Neural progenitor cell (in vitro differentiated cells): ENCODE measurements at regions not wholly inside any gene's neighbourhood (a gene's known extent, or its start where the extent isn't known, plus 50 kb on each side); places are given as distances from the start of the nearest gene placed in this dataset.

ENCODE experiments used
- DNase-seq: peaks from one replicate; pipeline ENCODE4 v3.0.0-alpha.2; 2016; ENCODE audit warnings: low spot score
- H2AFZ ChIP-seq: fragments of 200-600 bp; sonication (generic); replicated peaks from 2 replicates; pipeline ENCODE4 v1.6.1; 2016; ENCODE audit warnings: antibody characterized with exemption
- H3F3A ChIP-seq: fragments of 200-600 bp; sonication (generic); 2 replicates; pipeline ENCODE4 v1.6.1; 2016; ENCODE audit warnings: antibody characterized with exemption, low read depth
- H3K27ac ChIP-seq: fragments of 200-600 bp; sonication (generic); 2 replicates; pipeline ENCODE4 v1.5.1; 2016; ENCODE audit warnings: mild to moderate bottlenecking
- H3K27me3 ChIP-seq: fragments of 200-600 bp; sonication (generic); 2 replicates; pipeline ENCODE4 v1.6.1; 2016; ENCODE audit warnings: mild to moderate bottlenecking, moderate library complexity
- H3K36me3 ChIP-seq: fragments of 200-600 bp; sonication (generic); 2 replicates; pipeline ENCODE4 v1.5.1; 2016
- H3K4me1 ChIP-seq: fragments of 200-600 bp; sonication (generic); 2 replicates; pipeline ENCODE4 v1.6.1; 2016; ENCODE audit warnings: mixed run types
- H3K4me2 ChIP-seq: fragments of 200-600 bp; sonication (generic); 2 replicates; pipeline ENCODE4 v1.6.1; 2016
- H3K4me3 ChIP-seq: fragments of 200-600 bp; sonication (generic); 2 replicates; pipeline ENCODE4 v1.5.1; 2016
- H3K79me2 ChIP-seq: fragments of 200-600 bp; sonication (generic); 2 replicates; pipeline ENCODE4 v1.6.1; 2016; ENCODE audit warnings: low read depth
- H3K9ac ChIP-seq: fragments of 200-600 bp; sonication (generic); 2 replicates; pipeline ENCODE4 v1.6.1; 2016
- H3K9me3 ChIP-seq: fragments of 200-600 bp; sonication (generic); 2 replicates; pipeline ENCODE4 v1.5.1; 2016; ENCODE audit warnings: low read depth
- H4K20me1 ChIP-seq: fragments of 200-600 bp; sonication (generic); 2 replicates; pipeline ENCODE4 v1.6.1; 2016; ENCODE audit warnings: low read depth
- H3K27ac Mint-ChIP-seq: 3 replicates; pipeline ENCODE4 v1.8.0; 2021; ENCODE audit warnings: mixed read lengths
- H3K27me3 Mint-ChIP-seq: 2 replicates; pipeline ENCODE4 v1.8.0; 2022; ENCODE audit warnings: low read depth, mild to moderate bottlenecking, inconsistent platforms, moderate library complexity, mixed read lengths; ENCODE audit not compliant: insufficient read depth
- H3K36me3 Mint-ChIP-seq: 3 replicates; pipeline ENCODE4 v1.8.0; 2021; ENCODE audit warnings: mixed read lengths
- H3K4me1 Mint-ChIP-seq: 3 replicates; pipeline ENCODE4 v1.8.0; 2021; ENCODE audit warnings: mixed read lengths
- H3K4me3 Mint-ChIP-seq: 3 replicates; pipeline ENCODE4 v1.8.0; 2021; ENCODE audit warnings: mild to moderate bottlenecking, moderate library complexity, mixed read lengths
- H3K9me3 Mint-ChIP-seq: 3 replicates; pipeline ENCODE4 v1.8.0; 2020; ENCODE audit warnings: mixed read lengths
- EZH2 ChIP-seq: fragments of 200-600 bp; sonication (generic); IDR thresholded peaks from 2 replicates; pipeline ENCODE4 v1.6.1; 2017; ENCODE audit warnings: antibody characterized with exemption, mild to moderate bottlenecking, moderate library complexity
- EZH2phosphoT487 ChIP-seq: fragments of 200-600 bp; sonication (generic); IDR thresholded peaks from 2 replicates; pipeline ENCODE4 v1.6.1; 2017; ENCODE audit warnings: antibody characterized with exemption
- TF ChIP-seq, protein P1 (sequence below): fragments of 200-600 bp; sonication (generic); IDR thresholded peaks from 2 replicates; pipeline ENCODE4 v1.5.1; 2017; ENCODE audit warnings: antibody characterized with exemption, mild to moderate bottlenecking

GRCh38 chr16:6345090-6345489, 987.6 kb upstream of the RBFOX1 start:
- H3K4me3 Mint-ChIP-seq: no peak overlapping the region
- TF ChIP-seq, protein P1, sequence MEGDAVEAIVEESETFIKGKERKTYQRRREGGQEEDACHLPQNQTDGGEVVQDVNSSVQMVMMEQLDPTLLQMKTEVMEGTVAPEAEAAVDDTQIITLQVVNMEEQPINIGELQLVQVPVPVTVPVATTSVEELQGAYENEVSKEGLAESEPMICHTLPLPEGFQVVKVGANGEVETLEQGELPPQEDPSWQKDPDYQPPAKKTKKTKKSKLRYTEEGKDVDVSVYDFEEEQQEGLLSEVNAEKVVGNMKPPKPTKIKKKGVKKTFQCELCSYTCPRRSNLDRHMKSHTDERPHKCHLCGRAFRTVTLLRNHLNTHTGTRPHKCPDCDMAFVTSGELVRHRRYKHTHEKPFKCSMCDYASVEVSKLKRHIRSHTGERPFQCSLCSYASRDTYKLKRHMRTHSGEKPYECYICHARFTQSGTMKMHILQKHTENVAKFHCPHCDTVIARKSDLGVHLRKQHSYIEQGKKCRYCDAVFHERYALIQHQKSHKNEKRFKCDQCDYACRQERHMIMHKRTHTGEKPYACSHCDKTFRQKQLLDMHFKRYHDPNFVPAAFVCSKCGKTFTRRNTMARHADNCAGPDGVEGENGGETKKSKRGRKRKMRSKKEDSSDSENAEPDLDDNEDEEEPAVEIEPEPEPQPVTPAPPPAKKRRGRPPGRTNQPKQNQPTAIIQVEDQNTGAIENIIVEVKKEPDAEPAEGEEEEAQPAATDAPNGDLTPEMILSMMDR: peak; percentile 29
- TF ChIP-seq EZH2: no peak
- no peak for TF ChIP-seq EZH2phosphoT487
- no peaks in the 10 kb centered on the region for H3K27me3 ChIP-seq
- H2AFZ ChIP-seq: no peak overlapping the region
- H3K9me3 Mint-ChIP-seq: peaks cover 29% of the 10 kb centered on the region
- H3K4me1 ChIP-seq: peaks cover 41% of the 10 kb centered on the region
- no peaks in the 10 kb centered on the region for H4K20me1 ChIP-seq
- no peaks in the 10 kb centered on the region for H3K79me2 ChIP-seq
- H3K9ac ChIP-seq: no peak overlapping the region
- peaks cover 44% of the 10 kb centered on the region for H3F3A ChIP-seq
- no peak for DNase-seq
- H3K27ac ChIP-seq: no peak overlapping the region
- peaks cover 11% of the 10 kb centered on the region for H3K36me3 Mint-ChIP-seq
- H3K9me3 ChIP-seq: no peaks in the 10 kb centered on the region
- H3K27ac Mint-ChIP-seq: no peak overlapping the region
- peaks cover 4% of the 10 kb centered on the region for H3K27me3 Mint-ChIP-seq
- no peaks in the 10 kb centered on the region for H3K36me3 ChIP-seq
- no peak overlapping the region for H3K4me3 ChIP-seq
- no peak overlapping the region for H3K4me2 ChIP-seq
- H3K4me1 Mint-ChIP-seq: peaks cover 25% of the 10 kb centered on the region

DNA sequence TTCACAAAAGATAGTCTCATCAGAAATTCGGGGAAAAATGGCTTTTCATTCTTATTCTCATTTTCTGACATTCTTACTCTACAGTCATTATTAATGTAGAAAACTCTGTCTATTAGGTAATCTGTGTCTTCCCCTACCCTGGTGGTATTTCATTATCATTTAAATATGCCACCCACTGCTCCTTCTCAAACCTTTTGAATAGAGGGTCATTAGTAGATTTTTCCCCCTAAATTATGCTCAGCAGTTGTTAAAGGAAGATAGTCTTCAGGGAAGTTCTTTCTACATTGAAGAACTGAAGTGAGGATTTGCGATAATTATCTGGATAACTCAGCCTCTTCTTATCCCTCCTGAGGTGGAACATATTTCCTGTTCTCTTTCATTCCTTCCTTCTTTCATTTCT, 989.5 kb upstream of the RBFOX1 start:
- H3K4me3 Mint-ChIP-seq: no peak overlapping the region
- no peak for TF ChIP-seq EZH2phosphoT487
- TF ChIP-seq, protein P1: no peak
- TF ChIP-seq EZH2: no peak
- no peaks in the 10 kb centered on the region for H3K36me3 ChIP-seq
- no peak overlapping the region for H3K27ac Mint-ChIP-seq
- H3K4me1 Mint-ChIP-seq: peaks cover 25% of the 10 kb centered on the region
- no peaks in the 10 kb centered on the region for H3K79me2 ChIP-seq
- no peaks in the 10 kb centered on the region for H4K20me1 ChIP-seq
- no peaks in the 10 kb centered on the region for H3K27me3 ChIP-seq
- H2AFZ ChIP-seq: no peak overlapping the region
- peaks cover 41% of the 10 kb centered on the region for H3K9me3 Mint-ChIP-seq
- peak overlapping the region; percentile 65 for H3K4me2 ChIP-seq
- H3K36me3 Mint-ChIP-seq: peaks cover 20% of the 10 kb centered on the region
- DNase-seq: peak; percentile 8
- H3K27ac ChIP-seq: peak overlapping the region; percentile 61
- peaks cover 7% of the 10 kb centered on the region for H3K27me3 Mint-ChIP-seq
- H3K9me3 ChIP-seq: no peaks in the 10 kb centered on the region
- H3K9ac ChIP-seq: no peak overlapping the region
- H3F3A ChIP-seq: peaks cover 37% of the 10 kb centered on the region
- peaks cover 26% of the 10 kb centered on the region for H3K4me1 ChIP-seq
- H3K4me3 ChIP-seq: peak overlapping the region; percentile 11

GRCh38 chr16:6341981-6342380, 990.7 kb upstream of the RBFOX1 start:
- H3K36me3 Mint-ChIP-seq: peaks cover 20% of the 10 kb centered on the region
- TF ChIP-seq EZH2phosphoT487: no peak
- no peak for TF ChIP-seq EZH2
- TF ChIP-seq, protein P1: no peak
- Histone ChIP-seq H3K79me2 (no peaks in the 10 kb centered on the region), H4K20me1 (no peaks in the 10 kb centered on the region), H3K4me2 (peak overlapping the region; percentile 65), H2AFZ (no peak overlapping the region), H3K9ac (no peak overlapping the region), H3K4me3 (no peak overlapping the region), H3K4me1 (peaks cover 26% of the 10 kb centered on the region), H3K9me3 (no peaks in the 10 kb centered on the region), H3K36me3 (no peaks in the 10 kb centered on the region), H3K27me3 (no peaks in the 10 kb centered on the region), H3K27ac (peak overlapping the region; percentile 83), H3F3A (peaks cover 37% of the 10 kb centered on the region)
- H3K4me1 Mint-ChIP-seq: peaks cover 25% of the 10 kb centered on the region
- peak; percentile 59 for DNase-seq
- peaks cover 5% of the 10 kb centered on the region for H3K27me3 Mint-ChIP-seq
- H3K9me3 Mint-ChIP-seq: peaks cover 36% of the 10 kb centered on the region
- H3K27ac Mint-ChIP-seq: peak overlapping the region; percentile 50
- H3K4me3 Mint-ChIP-seq: peak overlapping the region; percentile 25
